ENCODE measurements at regions not wholly inside any gene's neighbourhood (a gene's known extent, or its start where the extent isn't known, plus 50 kb on each side); places are given as distances from the start of the nearest gene placed in this dataset.

DNA sequence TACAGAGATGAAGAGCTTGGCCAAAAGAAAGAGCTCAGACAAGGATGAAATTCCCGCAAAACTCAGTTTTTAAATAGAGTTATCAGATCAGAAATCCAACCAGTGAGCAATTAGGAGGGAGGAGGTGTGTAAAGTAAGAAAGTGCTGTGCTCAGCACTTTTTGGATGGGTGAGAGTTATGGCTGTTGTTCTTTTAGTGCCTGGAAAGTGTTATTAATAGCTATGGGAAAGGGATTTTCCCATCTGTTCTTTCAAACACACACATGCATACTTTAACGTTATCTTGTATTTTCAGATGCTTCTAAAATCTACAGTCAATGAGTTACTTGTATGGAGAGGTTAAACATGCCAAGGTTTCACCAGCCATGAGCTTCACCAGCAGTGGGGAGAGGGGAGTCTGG is 107.3 kb upstream of the TMEM72 start:
- no peak for TF ChIP-seq EZH2 (IDR thresholded peaks at IDR 0.05; ENCODE audit: low read depth)
- TF ChIP-seq, protein P1, sequence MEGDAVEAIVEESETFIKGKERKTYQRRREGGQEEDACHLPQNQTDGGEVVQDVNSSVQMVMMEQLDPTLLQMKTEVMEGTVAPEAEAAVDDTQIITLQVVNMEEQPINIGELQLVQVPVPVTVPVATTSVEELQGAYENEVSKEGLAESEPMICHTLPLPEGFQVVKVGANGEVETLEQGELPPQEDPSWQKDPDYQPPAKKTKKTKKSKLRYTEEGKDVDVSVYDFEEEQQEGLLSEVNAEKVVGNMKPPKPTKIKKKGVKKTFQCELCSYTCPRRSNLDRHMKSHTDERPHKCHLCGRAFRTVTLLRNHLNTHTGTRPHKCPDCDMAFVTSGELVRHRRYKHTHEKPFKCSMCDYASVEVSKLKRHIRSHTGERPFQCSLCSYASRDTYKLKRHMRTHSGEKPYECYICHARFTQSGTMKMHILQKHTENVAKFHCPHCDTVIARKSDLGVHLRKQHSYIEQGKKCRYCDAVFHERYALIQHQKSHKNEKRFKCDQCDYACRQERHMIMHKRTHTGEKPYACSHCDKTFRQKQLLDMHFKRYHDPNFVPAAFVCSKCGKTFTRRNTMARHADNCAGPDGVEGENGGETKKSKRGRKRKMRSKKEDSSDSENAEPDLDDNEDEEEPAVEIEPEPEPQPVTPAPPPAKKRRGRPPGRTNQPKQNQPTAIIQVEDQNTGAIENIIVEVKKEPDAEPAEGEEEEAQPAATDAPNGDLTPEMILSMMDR (conservative IDR thresholded peaks at IDR 0.05) = no peak

Measured in PC-9 (cell line).